Forelimb muscle (tissue), 1 donor: ENCODE measurements at regions not wholly inside any gene's neighbourhood (a gene's known extent, or its start where the extent isn't known, plus 50 kb on each side); places are given as distances from the start of the nearest gene placed in this dataset.
A peak's percentile ranks its signal among the peaks of the same experiment; 100 is the strongest.

Source experiments
- DNase-seq: peaks from one replicate; pipeline ENCODE4 v3.0.0-alpha.2; 2013; ENCODE audit warnings: low read depth

DNA sequence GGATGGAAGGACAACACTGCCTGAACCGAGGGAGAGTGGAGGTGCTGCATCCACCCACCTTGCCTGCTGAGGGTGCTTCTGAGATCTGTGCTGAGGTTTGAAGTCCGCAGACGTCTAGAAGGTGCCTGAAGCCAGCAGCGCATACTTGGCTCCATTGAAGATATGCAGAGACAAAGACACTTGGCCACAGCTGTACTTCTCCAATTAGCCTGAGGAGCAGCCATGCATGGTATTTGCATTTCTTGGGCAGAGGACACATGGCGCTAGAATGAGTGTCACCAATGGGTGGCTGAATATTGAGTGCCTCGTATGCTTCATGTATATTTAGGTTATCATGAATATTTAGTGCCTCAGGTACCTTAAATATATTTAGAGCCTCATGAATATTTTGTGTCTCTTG, 128.7 kb upstream of the ATP6AP2 start:
- DNase-seq: no peak

GRCh38 chrX:40449956-40450706, 130.6 kb upstream of the ATP6AP2 start:
- no peak for DNase-seq

DNA sequence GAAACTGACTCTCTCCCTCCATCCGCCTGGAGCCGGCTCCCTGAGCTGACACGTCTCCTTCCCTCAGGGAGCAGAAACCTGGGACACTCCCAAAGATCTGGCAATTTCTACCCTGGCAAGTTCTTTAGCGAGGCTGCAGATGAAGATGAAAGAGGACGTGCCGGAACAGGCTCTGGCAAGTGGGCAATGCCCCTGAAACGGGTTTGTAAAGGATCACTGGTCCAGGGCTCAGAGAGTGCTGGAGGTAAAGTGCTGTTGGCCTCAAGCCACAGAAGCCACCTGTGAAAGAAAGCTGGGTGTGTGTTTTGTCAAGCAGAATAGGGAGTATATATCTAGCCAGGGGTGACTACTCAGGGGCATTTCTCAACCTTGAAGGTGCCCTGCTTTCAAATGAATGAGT, 131.4 kb upstream of the ATP6AP2 start:
- no peak for DNase-seq

DNA sequence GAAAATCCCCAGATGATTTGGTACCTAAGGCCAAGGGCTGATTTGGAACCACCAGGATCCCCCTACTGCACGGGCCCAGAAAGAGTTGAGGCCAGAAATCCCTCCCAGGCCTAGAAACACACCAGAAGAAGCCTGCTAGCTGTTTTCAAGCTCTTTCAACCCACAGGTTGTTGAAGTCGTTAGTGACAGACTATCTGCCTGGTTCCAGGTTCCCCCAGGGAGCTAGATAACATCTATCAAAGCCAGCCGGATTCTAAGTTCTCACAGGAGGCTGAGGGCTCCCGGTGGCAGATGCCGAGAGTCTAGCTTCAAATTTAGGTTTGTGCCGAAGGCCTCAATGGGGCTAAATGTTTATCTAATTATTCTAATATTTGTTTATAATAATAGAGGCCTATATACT, 132.0 kb upstream of the ATP6AP2 start:
- DNase-seq: no peak

DNA sequence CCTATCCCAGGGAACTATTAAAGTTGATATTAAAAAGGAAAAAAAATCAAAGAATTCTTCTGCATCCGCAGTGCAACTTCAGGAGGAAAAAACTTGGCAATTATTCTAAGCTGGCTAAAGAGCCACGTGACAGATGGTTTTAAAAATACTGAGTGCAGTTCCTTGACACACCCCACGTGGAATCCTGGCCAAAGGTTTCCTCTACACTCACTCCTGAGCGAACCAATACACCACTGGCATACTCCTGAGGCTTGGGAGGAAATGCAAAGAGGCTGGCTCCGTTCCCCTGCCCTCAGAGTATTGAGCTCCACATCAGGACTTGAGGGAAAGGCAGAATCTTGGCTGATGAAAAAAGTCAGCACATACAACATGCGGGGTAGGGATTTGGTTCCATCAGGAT, 133.8 kb upstream of the ATP6AP2 start:
- DNase-seq: no peak

- no peak for DNase-seq
These were observed 135.1 kb upstream of the ATP6AP2 start for GRCh38 chrX:40445691-40446090.

- DNase-seq: no peak
These were observed 135.8 kb upstream of the ATP6AP2 start for GRCh38 chrX:40444798-40445496.

DNA sequence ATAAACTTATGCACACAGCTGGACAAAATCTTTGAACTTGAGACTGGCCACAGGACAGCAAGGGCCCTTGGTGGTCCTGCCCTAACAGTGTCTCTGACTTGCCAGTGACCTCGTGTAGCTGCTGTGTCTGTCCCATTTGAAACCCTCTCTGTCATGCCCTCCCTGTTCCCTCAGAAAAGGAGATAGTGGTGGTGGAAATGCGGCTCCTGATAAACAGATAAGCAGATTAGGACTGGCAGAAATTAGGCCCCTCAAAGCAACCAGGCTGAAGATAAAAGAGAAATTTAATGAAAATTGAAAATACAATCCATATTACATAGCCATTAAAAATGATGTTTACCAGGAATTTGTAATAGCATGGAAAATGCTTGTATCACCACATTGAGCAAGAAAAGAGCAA, 136.6 kb upstream of the ATP6AP2 start:
- no peak for DNase-seq

- no peak for DNase-seq
These were observed 139.9 kb upstream of the ATP6AP2 start for GRCh38 chrX:40440866-40441265.

GRCh38 chrX:40439625-40440532, 140.9 kb upstream of the ATP6AP2 start:
- no peak for DNase-seq

- no peak for DNase-seq
These were observed 143.4 kb upstream of the ATP6AP2 start for GRCh38 chrX:40437348-40437747.

DNA sequence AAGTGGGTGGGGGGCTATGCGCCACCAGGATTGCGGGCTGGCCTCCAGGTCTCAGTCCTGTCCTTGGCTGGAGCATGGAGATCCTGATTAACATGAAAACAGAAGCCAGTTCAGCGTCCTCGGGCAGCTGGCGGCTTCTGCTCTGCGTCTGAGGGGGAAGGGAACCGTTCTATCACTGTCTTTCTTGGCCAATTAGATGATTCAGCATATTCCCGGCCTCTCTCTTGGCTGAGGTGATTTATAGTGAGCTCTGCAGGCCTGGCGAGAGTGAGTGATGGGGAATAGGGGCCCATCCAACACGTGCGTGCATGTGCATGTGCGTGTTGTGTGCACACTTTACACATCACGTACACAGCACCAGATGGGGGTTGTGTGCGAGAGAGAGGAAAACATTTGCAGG, 145.8 kb upstream of the ATP6AP2 start:
- peak; percentile 25 for DNase-seq

DNA sequence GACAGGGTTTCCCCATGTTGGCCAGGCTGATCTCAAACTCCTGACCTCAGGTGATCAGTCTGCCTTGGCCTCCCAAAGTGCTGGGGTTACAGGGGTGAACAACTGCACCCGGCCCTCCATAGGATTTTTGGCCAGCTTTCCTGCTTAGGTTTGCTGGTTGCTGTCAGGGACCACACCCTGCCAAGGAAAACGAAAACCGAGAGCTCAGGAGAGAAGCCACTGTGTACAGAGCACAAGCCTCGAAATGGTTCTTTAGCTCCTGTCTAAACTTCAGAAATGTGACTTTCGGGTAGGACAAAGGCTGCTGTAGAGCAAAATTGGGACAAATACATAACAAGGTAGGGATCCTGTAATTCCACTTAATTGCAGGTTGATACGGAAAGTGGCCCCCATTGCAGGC, 146.3 kb upstream of the ATP6AP2 start:
- no peak for DNase-seq

GRCh38 chrX:40433160-40433559, 147.6 kb upstream of the ATP6AP2 start:
- DNase-seq: no peak

DNA sequence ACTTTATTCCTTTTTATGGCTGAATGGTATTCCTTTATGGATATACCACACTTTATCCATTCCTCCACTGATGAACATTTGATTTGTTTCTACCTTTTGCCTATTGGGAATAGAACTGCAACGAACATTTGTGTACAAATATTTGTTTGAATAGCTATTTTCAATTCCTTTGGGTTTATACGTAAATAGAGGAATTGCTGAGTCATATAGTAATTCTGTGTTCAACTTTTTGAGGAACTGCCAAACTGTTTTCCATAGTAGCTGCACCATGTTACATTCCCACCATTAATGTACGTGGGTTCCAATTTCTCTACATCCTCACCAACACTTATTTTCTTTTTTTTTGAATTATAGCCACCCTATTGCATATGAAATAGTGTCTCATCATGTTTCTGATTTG, 156.5 kb upstream of the ATP6AP2 start:
- no peak for DNase-seq

DNA sequence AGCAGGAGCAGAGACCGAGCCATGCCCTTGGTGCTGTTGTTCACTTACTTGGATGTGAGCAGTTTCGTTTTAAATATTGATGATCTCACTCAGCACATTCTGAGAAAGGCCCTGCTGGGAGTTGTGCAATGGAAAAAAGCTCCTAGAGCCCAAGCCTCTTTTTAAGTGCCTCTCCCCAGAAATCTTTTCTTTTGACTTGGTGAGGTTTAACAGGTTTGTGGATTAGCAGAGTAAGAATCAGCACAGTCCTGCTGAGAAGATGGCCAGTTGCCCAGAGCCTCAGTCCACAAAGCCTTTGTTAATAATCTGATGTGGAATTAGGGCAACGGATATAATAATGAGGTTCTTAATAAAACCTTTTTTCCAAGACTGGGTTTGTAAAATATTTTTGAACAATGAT, 157.5 kb upstream of the ATP6AP2 start:
- DNase-seq: no peak

GRCh38 chrX:40422021-40422420, 158.7 kb upstream of the ATP6AP2 start:
- no peak for DNase-seq

DNA sequence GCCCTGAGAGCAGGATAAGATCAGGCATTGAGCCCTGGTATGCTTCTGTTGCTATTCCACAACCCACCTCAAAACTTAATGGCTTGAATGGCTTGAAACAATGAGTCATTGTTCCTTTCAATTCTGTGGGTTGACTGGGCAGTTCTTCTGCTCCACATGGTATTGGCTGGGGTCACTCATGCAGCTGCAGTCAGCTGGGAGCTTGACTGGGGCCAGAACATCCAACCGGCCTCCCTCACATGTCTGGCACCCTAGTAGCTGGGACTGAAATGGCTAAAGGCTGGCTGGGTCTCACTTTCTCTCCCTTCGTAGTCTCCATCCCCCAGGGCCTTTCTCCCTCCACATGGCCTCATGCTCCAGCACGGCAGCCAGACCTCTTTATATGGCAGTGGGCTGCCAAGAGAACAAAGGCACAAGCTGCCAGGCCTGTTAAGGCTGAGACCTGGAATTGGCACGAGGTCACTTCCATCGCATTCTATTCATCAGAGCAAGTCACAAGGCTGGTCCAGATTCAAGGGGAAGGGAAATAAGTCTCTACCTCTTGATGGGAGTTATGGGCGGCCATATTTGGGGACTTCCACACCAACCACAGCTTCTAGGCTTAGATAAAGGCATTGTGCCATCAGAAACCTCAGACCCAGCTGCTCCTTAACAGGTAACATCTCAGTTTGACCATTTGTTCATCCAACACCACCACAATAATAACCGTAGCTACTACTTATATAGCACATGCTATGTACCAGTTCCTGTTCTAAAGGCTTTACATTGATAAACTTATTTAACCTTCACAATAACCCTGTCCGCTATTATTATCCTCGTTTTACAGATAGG, 159.7 kb upstream of the ATP6AP2 start:
- DNase-seq: no peak

- DNase-seq: no peak
These were observed 162.0 kb upstream of the ATP6AP2 start for GRCh38 chrX:40418813-40419195.

DNA sequence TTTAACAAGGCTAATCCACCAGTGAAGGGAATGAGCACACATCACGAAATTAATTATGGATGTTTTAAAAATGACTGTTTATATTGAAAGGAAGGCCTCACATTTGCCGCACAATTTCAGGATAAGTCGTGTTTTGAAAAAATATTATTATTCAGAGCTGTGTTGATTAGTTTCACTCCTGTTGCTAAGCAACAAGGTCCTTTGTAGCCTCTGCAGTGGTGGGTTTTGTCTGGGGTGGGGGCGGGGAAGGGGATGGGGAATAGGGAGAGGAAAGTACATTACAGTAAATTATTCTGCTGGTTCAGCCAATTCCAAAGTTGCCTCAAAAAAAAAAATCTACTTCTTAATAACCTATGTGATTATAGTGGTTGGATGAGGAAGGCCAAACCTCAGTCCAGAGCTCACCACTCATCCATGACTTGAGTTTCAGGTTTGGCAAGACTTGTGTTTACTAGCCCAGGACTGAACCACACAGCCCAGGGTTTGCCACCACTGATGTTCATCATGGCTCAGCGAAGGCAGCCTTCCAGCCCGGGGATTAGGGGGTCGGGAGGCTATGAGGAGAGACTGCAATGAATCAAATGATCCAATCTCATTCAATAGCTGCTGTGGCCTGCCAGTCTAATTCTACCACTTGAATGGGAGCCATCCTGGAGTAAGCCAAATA, 162.5 kb upstream of the ATP6AP2 start:
- DNase-seq: no peak

DNA sequence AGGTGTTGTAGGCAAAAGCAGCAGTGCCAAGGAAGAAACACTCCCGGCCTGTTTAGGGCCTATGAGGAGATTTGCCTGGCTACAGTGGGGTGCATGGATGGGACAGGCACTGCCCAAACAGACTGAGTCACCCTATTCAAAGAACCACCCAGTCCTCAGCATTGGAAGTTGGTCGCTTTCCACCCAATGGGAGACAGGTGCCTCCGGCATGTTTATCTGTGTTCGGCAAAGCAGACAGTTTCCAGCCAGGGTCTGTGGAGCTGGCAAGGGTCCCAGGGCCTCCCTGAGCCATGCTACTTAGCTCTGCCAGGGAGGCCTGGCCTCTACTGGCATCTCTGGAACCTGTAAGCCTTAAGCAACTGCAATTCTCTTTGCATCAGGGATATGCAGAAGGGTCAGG, 165.1 kb upstream of the ATP6AP2 start:
- no peak for DNase-seq
